ENCODE measurements at regions not wholly inside any gene's neighbourhood (a gene's known extent, or its start where the extent isn't known, plus 50 kb on each side); places are given as distances from the start of the nearest gene placed in this dataset.
"Not testable (repeated sequence)": the region's sequence is repeated elsewhere in the genome, so short reads cannot be mapped to it uniquely, and the experiment has no call there.

- no peak for DNase-seq
Observed at GRCh38 chr2:107738266-107738665, 88.4 kb upstream of the RGPD4 start.

- DNase-seq: no peak
Observed at GRCh38 chr2:107740300-107740699, 86.4 kb upstream of the RGPD4 start.

DNA sequence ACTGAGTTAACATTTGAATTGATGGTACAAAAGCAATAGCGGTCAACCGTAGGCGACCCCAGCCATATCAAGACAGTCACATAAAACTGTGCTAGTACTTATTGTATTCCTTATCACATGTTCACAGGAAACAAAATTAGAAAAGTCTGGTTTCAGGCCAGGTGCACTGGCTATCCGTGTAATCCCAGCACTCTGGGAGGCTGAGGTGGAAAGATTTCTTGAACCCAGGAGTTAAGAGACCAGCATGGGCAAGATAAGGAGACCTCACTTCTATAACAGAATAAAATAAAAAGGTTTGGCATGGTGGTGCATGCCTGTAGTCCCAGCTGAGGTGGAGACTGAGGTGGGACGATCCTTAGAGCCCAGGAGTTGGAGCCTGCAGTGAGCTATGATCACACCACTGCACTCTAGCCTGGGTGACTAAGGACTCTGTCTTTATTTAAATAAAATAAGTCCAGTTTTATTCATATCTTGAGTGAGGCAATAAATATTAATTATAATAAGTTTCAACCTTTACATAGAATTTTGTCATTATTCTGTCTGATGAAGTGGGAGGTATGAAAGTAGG, 84.1 kb upstream of the RGPD4 start:
- no peak for DNase-seq

GRCh38 chr2:107743274-107743673, 83.4 kb upstream of the RGPD4 start:
- DNase-seq: no peak

DNA sequence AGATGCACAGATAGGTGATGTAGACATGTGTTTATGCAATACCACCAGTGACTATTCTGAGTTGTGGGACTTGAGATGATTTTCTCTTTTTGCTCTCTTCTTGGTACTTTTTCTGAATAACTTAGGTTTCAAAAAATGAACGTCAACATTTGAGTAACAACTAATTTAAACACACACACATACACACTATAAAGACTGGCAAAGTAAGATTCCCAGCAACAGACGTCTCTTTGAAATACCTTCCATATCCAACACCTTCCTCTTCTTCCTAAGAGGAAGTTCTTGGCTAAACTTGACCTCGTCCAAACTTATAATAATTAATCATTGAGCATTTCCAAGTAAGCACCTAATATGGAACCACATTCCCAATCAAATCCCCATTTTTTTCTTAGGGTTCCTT, 81.6 kb upstream of the RGPD4 start:
- no peak for DNase-seq

GRCh38 chr2:107746552-107747198, 80.0 kb upstream of the RGPD4 start:
- not testable (repeated sequence) for DNase-seq

DNA sequence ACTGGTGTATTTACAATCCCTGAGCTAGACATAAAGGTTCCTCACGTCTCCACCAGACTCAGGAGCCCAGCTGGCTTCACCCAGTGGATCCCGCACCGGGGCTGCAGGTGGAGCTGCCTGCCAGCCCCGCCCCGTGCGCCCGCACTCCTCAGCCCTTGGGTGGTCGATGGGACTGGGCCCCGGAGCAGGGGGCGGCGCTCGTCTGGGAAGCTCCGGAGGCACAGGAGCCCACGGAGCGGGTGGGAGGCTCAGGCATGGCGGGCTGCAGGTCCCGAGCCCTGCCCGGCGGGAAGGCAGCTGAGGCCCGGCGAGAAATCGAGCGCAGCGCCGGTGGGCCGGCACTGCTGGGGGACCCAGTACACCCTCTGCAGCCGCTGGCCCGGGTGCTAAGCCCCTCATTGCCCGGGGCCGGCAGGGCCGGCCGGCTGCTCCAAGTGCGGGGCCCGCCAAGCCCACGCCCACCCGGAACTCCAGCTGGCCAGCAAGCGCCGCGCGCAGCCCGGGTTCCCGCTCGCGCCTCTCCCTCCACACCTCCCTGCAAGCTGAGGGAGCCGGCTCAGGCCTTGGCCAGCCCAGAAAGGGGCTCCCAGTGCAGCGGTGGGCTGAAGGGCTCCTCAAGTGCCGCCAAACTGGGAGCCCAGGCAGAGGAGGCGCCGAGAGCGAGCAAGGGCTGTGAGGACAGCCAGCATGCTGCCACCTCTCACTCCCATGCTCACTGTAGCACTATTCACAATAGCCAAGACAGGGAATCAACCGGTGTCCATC, 79.3 kb upstream of the RGPD4 start:
- not testable (repeated sequence) for DNase-seq

- DNase-seq: peak; percentile 15
Observed at GRCh38 chr2:107747964-107748583, 78.6 kb upstream of the RGPD4 start.

GRCh38 chr2:107751936-107752335, 74.8 kb upstream of the RGPD4 start:
- DNase-seq: no peak

- DNase-seq: not testable (repeated sequence)
Observed at GRCh38 chr2:107753806-107754205, 72.9 kb upstream of the RGPD4 start.

DNA sequence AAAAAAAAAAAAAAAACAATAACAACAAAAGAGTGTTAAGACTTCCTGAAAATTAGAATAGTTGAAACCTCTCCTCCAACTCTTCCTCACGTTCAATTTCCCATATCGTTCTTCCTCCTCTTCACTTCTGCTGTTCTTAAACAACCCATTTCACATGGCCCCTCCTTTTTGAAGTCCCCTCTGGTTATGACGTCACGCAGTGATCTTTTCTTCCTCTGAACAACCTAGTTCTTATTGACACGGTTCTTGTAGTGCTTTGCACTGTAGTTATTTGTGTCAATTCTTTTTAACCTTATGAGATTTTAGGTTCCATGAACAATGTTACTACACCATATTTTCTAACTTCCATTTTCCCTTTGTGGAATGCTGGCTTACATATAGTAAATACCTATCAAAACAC, 69.5 kb upstream of the RGPD4 start:
- DNase-seq: no peak

GRCh38 chr2:107760620-107761364, 65.9 kb upstream of the RGPD4 start:
- DNase-seq: no peak

DNA sequence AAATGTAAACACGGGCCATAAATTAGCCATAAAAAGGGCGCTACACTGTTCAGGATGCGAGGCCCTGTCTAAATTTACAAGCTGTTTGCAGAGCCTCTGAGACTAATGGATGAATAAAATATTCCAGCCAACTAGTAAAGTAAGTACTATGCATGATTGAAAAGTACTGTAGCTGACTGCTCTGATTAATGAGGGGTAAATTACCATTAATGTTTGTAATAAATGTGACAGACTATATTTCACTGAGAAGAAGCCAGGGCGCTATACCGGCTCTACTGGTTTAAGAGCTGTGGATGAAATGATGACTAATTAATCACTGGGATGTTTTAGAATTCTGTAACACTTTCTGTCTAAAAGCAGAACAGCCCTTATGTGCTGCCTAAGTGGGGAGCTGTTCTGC, 54.3 kb upstream of the RGPD4 start:
- peak; percentile 52 for DNase-seq

GRCh38 chr2:107775211-107775610, 51.5 kb upstream of the RGPD4 start:
- no peak for DNase-seq

GRCh38 chr2:107775791-107776190, 50.9 kb upstream of the RGPD4 start:
- no peak for DNase-seq

DNA sequence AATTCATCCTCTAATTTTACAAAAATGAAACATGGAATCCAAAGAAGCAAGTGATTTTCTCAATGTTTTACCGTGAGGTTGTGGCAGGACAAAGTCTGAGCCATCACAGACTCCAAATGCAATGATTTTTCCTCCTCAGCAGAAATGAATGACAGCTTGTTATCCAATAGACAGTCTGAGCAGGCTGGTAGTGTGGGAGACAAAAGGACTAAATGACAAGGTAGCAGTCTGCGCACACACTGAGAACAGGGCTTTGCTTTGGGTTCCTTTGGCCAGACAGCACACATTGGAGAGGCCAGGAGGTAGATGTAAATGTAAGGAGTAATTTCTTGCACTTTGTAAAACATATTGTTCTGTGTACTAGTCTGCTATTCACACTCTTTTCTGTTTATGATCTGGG, 50.3 kb upstream of the RGPD4 start:
- DNase-seq: no peak
